AG04450 (cell line): ENCODE measurements at regions not wholly inside any gene's neighbourhood (a gene's known extent, or its start where the extent isn't known, plus 50 kb on each side); places are given as distances from the start of the nearest gene placed in this dataset.
"Not testable (repeated sequence)": the region's sequence is repeated elsewhere in the genome, so short reads cannot be mapped to it uniquely, and the experiment has no call there.

Source experiments
- CTCF ChIA-PET: fragments of 300-600, 350-600 bp; formaldehyde crosslinking; extraction: SDS; loops from one replicate; lab custom pipeline; 2022; ENCODE audit warnings: antibody characterized with exemption, inconsistent platforms; lab: Charles Lee
- POLR2A ChIA-PET: fragments of 350-600 bp; formaldehyde crosslinking; extraction: SDS; loops from one replicate; lab custom pipeline; 2021; ENCODE audit warnings: antibody characterized with exemption, inconsistent platforms; lab: Yijun Ruan, JAX
- DNase-seq: peaks from one replicate; pipeline ENCODE4 v3.0.0-alpha.2; 2011; ENCODE audit warnings: low read depth, low spot score
- H3K27ac ChIP-seq: one replicate; pipeline ENCODE4 v1.5.1; 2012; ENCODE audit warnings: low read depth, low read length, control low read depth
- H3K27me3 ChIP-seq: one replicate; pipeline ENCODE4 v1.6.0; 2012; ENCODE audit warnings: low read length; ENCODE audit not compliant: control insufficient read depth, insufficient read depth
- H3K4me3 ChIP-seq: 2 replicates; pipeline ENCODE4 v1.5.1; 2011; ENCODE audit warnings: mild to moderate bottlenecking, low read depth, low read length, control low read depth
- H3K9me3 ChIP-seq: 2 replicates; pipeline ENCODE4 v1.5.1; 2012; ENCODE audit warnings: low read length; ENCODE audit not compliant: control insufficient read depth, insufficient read depth
- TF ChIP-seq, protein P1 (sequence below): IDR thresholded peaks from 2 replicates; pipeline ENCODE4 v1.5.1; 2011; ENCODE audit warnings: low read depth, low read length, control low read depth, inconsistent platforms

DNA sequence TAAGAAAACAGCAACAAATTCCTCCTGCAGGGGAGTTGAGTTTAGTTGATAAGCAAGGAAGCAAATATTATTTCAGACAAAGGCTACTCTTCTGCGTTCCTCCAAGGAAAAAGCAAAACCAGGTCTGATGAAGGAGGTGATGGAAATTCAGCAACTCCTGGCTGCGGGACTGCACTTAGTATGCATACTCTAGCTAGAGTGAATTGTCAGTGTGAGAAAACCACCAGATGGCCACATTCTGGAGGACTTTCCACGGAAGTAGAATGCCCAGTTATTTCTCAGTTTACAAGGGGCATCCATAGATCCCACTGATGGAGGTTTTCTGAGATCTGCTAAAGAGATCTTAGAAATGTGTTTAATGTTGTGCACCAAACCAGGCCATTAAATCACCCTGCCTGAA is 338.6 kb upstream of the PUDP start:
- H3K4me3 ChIP-seq: no peak overlapping the region
- TF ChIP-seq, protein P1, sequence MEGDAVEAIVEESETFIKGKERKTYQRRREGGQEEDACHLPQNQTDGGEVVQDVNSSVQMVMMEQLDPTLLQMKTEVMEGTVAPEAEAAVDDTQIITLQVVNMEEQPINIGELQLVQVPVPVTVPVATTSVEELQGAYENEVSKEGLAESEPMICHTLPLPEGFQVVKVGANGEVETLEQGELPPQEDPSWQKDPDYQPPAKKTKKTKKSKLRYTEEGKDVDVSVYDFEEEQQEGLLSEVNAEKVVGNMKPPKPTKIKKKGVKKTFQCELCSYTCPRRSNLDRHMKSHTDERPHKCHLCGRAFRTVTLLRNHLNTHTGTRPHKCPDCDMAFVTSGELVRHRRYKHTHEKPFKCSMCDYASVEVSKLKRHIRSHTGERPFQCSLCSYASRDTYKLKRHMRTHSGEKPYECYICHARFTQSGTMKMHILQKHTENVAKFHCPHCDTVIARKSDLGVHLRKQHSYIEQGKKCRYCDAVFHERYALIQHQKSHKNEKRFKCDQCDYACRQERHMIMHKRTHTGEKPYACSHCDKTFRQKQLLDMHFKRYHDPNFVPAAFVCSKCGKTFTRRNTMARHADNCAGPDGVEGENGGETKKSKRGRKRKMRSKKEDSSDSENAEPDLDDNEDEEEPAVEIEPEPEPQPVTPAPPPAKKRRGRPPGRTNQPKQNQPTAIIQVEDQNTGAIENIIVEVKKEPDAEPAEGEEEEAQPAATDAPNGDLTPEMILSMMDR: no peak
- no peak for DNase-seq
- H3K9me3 ChIP-seq: no peaks in the 10 kb centered on the region; the same call in 1 of the 2 replicates
- ChIA-PET CTCF (no interaction called here), POLR2A (no interaction called here)
- no peak overlapping the region for H3K27ac ChIP-seq
- H3K27me3 ChIP-seq: no peaks in the 10 kb centered on the region

DNA sequence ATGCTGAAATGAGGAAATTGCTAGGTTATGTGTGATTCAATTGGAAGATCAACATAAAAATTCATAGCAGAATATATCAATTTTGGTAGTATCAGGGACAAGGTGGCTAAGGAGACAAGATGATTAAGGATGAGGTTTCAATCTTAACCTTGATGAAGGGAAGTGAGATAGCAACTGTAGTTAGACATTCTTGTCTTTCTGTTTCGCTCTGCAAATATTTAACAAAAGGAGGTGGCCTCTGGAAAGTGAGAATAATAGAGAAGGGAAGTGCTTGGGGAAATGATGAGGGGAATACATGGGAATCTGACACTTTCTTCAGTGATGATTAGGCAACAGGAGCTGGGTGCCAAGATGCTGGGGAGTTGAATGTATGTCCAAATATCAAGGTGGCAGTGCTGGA is 337.1 kb upstream of the PUDP start:
- POLR2A ChIA-PET: no interaction called here
- H3K4me3 ChIP-seq: no peak overlapping the region
- TF ChIP-seq, protein P1: no peak
- DNase-seq: no peak
- H3K27me3 ChIP-seq: no peaks in the 10 kb centered on the region
- no peak overlapping the region for H3K27ac ChIP-seq
- no peaks in the 10 kb centered on the region for H3K9me3 ChIP-seq
- CTCF ChIA-PET: no interaction called here

DNA sequence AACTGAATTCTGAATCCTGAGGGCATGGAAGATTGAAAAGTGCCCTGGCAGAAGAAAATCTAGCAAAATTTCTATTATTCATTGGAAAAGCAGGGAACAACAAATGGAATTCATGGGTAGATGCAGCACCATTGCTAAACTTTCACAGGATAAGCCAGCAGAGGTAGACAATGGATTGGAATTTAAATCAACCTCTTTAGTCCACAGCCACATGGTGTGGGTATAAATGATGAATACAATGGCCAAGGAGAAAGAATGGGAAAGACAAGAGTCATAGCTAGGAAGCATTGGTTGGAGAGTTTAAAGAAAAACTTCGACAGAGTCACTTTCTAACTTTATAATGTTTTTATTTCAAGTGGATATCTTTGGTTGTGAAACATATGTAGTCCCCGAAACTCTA is 332.8 kb upstream of the PUDP start:
- no peak for DNase-seq
- POLR2A ChIA-PET: no interaction called here
- no peaks in the 10 kb centered on the region for H3K9me3 ChIP-seq
- CTCF ChIA-PET: no interaction called here
- no peaks in the 10 kb centered on the region for H3K27me3 ChIP-seq
- H3K27ac ChIP-seq: no peak overlapping the region
- H3K4me3 ChIP-seq: no peak overlapping the region
- TF ChIP-seq, protein P1: no peak

DNA sequence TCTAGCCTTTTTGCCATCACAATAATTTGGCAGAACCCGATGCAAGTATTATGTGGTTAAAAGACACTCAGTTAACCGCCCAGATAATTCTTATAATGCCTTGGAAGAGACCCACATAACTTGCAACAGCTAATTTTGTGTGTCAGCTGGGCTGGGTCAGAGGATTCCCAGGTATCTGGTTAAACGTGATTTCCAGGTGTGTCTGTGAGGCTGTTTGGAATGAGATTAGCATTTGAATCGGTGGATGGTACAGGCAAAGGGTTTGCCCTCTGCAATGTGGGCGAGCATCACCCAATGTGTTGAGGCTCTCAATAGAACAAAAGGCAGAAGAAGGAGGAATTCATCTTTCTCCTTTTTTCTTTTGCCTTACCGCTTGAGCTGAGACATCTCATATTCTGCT is 314.2 kb upstream of the PUDP start:
- Histone ChIP-seq H3K4me3 (no peak overlapping the region), H3K27me3 (no peaks in the 10 kb centered on the region), H3K9me3 (no peaks in the 10 kb centered on the region), H3K27ac (no peak overlapping the region)
- CTCF ChIA-PET: no interaction called here
- TF ChIP-seq, protein P1: no peak
- DNase-seq: no peak
- POLR2A ChIA-PET: no interaction called here

DNA sequence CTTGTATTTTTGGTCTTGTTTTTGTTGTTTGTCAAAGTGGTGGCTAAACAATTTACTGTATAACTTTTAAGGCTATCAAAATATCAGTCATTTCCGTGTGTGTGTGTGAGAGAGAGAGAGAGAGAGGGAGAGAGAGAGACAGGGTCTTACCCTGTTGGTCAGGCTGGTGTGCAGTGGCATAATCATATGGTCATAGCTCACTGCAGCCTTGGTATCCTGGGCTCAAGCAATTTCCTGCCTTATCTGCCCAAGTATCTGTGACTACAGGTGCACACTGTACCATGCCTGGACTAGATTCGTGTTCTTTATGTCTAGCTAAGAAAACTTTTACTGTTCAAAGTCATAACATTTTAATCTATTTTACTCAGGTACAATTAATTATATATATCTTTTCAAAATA is 313.1 kb upstream of the PUDP start:
- H3K27me3 ChIP-seq, H3K27ac ChIP-seq, H3K4me3 ChIP-seq, CTCF ChIA-PET, POLR2A ChIA-PET, H3K9me3 ChIP-seq, DNase-seq: not testable (repeated sequence)
